MM.1S (cell line): ENCODE measurements at regions not wholly inside any gene's neighbourhood (a gene's known extent, or its start where the extent isn't known, plus 50 kb on each side); places are given as distances from the start of the nearest gene placed in this dataset.

Source experiments
- DNase-seq: peaks from one replicate; pipeline ENCODE4 v3.0.0-alpha.2; 2015
- H2AFZ ChIP-seq: fragments of 300-600 bp; sonication (generic); 2 replicates; pipeline ENCODE4 v1.6.0; 2016; ENCODE audit warnings: antibody characterized with exemption, low read length
- H3F3A ChIP-seq: fragments of 300-600 bp; sonication (generic); 2 replicates; pipeline ENCODE4 v1.6.1; 2016; ENCODE audit warnings: mild to moderate bottlenecking, antibody characterized with exemption, low read length, moderate library complexity, mixed read lengths; ENCODE audit not compliant: insufficient read depth
- H3K27ac ChIP-seq: fragments of 300-600 bp; sonication (generic); 2 replicates; pipeline ENCODE4 v1.5.1; 2016; ENCODE audit warnings: mild to moderate bottlenecking, low read length
- H3K27me3 ChIP-seq: fragments of 300-600 bp; sonication (generic); replicated peaks from 2 replicates; pipeline ENCODE4 v1.6.0; 2016; ENCODE audit warnings: low read length; ENCODE audit not compliant: insufficient read depth
- H3K36me3 ChIP-seq: fragments of 300-600 bp; sonication (generic); replicated peaks from 2 replicates; pipeline ENCODE4 v1.6.1; 2016; ENCODE audit warnings: mild to moderate bottlenecking, low read length, mixed read lengths; ENCODE audit not compliant: insufficient read depth
- H3K4me1 ChIP-seq: fragments of 300-600 bp; sonication (generic); 2 replicates; pipeline ENCODE4 v1.6.1; 2016; ENCODE audit warnings: low read length, mixed read lengths
- H3K4me2 ChIP-seq: fragments of 300-600 bp; sonication (generic); 2 replicates; pipeline ENCODE4 v1.6.0; 2016; ENCODE audit warnings: low read depth, low read length
- H3K4me3 ChIP-seq: fragments of 300-600 bp; sonication (generic); 2 replicates; pipeline ENCODE4 v1.5.1; 2016; ENCODE audit warnings: low read length, mixed read lengths
- H3K79me2 ChIP-seq: fragments of 300-600 bp; sonication (generic); 2 replicates; pipeline ENCODE4 v1.6.1; 2016; ENCODE audit warnings: mixed run types, low read length, mixed read lengths
- H3K9ac ChIP-seq: fragments of 300-600 bp; sonication (generic); 2 replicates; pipeline ENCODE4 v1.6.1; 2016; ENCODE audit warnings: low read length, mixed read lengths
- H3K9me2 ChIP-seq: fragments of 300-600 bp; sonication (generic); replicated peaks from 2 replicates; pipeline ENCODE4 v1.6.1; 2016; ENCODE audit warnings: mild to moderate bottlenecking, low read length, mixed read lengths; ENCODE audit not compliant: insufficient read depth
- H3K9me3 ChIP-seq: fragments of 300-600 bp; sonication (generic); replicated peaks from 2 replicates; pipeline ENCODE4 v1.6.1; 2016; ENCODE audit warnings: mild to moderate bottlenecking, low read length, mixed read lengths; ENCODE audit not compliant: insufficient read depth
- H4K20me1 ChIP-seq: fragments of 300-600 bp; sonication (generic); 2 replicates; pipeline ENCODE4 v1.6.1; 2016; ENCODE audit warnings: mild to moderate bottlenecking, low read length, moderate library complexity, mixed read lengths; ENCODE audit not compliant: insufficient read depth
- CTCF ChIP-seq: fragments of 300-600 bp; sonication (generic); IDR thresholded peaks from 2 replicates; pipeline ENCODE4 v1.5.1; 2016; ENCODE audit warnings: antibody characterized with exemption, low read length, mixed read lengths
- EZH2 ChIP-seq: fragments of 300-600 bp; sonication (generic); optimal IDR thresholded peaks from 2 replicates; pipeline ENCODE3; 2017; ENCODE audit warnings: low read depth, mild to moderate bottlenecking, antibody characterized with exemption, low read length, mixed read lengths
- EZH2phosphoT487 ChIP-seq: fragments of 300-600 bp; sonication (generic); IDR thresholded peaks from 2 replicates; pipeline ENCODE4 v1.6.1; 2018; ENCODE audit warnings: antibody characterized with exemption, low read length

GRCh38 chr10:31586723-31587638, 268.0 kb downstream of the ZEB1 start:
- H2AFZ ChIP-seq: no peak overlapping the region
- no peak overlapping the region for H3K4me3 ChIP-seq
- no peaks in the 10 kb centered on the region for H3K36me3 ChIP-seq
- H3K9ac ChIP-seq: no peak overlapping the region
- no peaks in the 10 kb centered on the region for H4K20me1 ChIP-seq
- no peak overlapping the region for H3K4me2 ChIP-seq
- H3F3A ChIP-seq: no peaks in the 10 kb centered on the region
- no peak for DNase-seq
- TF ChIP-seq EZH2phosphoT487 (no peak), CTCF (no peak)
- no peaks in the 10 kb centered on the region for H3K9me2 ChIP-seq
- H3K9me3 ChIP-seq: no peaks in the 10 kb centered on the region
- no peak overlapping the region for H3K27ac ChIP-seq
- H3K27me3 ChIP-seq: no peaks in the 10 kb centered on the region
- no peaks in the 10 kb centered on the region for H3K79me2 ChIP-seq
- no peaks in the 10 kb centered on the region for H3K4me1 ChIP-seq

GRCh38 chr10:31584876-31585275, 265.9 kb downstream of the ZEB1 start:
- H3F3A ChIP-seq: no peaks in the 10 kb centered on the region
- H3K4me2 ChIP-seq: no peak overlapping the region
- no peak overlapping the region for H3K9ac ChIP-seq
- H3K9me2 ChIP-seq: no peaks in the 10 kb centered on the region
- no peaks in the 10 kb centered on the region for H3K79me2 ChIP-seq
- no peaks in the 10 kb centered on the region for H3K9me3 ChIP-seq
- H3K4me1 ChIP-seq: no peaks in the 10 kb centered on the region
- H3K4me3 ChIP-seq: no peak overlapping the region
- H3K27ac ChIP-seq: no peak overlapping the region
- no peaks in the 10 kb centered on the region for H3K36me3 ChIP-seq
- no peak for DNase-seq
- no peak overlapping the region for H2AFZ ChIP-seq
- H3K27me3 ChIP-seq: no peaks in the 10 kb centered on the region
- TF ChIP-seq CTCF (no peak), EZH2 (no peak), EZH2phosphoT487 (no peak)
- H4K20me1 ChIP-seq: no peaks in the 10 kb centered on the region

DNA sequence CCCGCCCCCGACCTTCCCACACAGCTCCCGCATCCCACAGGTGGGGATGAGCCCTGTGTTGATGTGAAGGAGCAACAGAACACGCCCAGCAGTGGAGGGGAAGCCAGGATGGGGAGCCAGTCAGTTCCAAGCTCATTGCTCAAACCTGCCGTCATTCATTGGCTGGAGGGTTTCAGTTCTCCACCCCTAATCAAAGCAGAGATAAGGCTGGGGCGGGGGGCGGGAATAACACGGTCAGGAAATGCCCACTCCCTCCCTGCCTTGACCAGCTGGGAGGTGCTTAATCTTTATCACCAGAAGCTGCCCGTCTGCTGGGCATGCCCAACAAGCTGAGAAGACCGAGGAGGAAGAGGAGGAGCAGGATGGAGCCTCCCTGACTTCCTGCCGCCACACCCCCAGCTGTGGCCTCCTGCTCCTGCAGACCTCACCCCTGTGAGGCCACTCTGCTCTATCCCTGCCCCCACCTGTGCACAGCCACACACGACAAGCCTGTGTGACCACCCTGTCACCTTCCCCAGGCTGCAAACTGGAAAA, 265.1 kb downstream of the ZEB1 start:
- no peaks in the 10 kb centered on the region for H3K27me3 ChIP-seq
- no peaks in the 10 kb centered on the region for H3F3A ChIP-seq
- H3K9me3 ChIP-seq: no peaks in the 10 kb centered on the region
- H3K9me2 ChIP-seq: no peaks in the 10 kb centered on the region
- H3K9ac ChIP-seq: no peak overlapping the region
- no peak overlapping the region for H3K27ac ChIP-seq
- no peaks in the 10 kb centered on the region for H3K36me3 ChIP-seq
- H3K79me2 ChIP-seq: no peaks in the 10 kb centered on the region
- TF ChIP-seq EZH2 (no peak), CTCF (no peak), EZH2phosphoT487 (no peak)
- H3K4me2 ChIP-seq: no peak overlapping the region
- H2AFZ ChIP-seq: no peak overlapping the region
- no peak overlapping the region for H3K4me3 ChIP-seq
- no peaks in the 10 kb centered on the region for H3K4me1 ChIP-seq
- no peaks in the 10 kb centered on the region for H4K20me1 ChIP-seq
- DNase-seq: no peak
